ENCODE measurements at regions not wholly inside any gene's neighbourhood (a gene's known extent, or its start where the extent isn't known, plus 50 kb on each side); places are given as distances from the start of the nearest gene placed in this dataset.

GRCh38 chr6:100078509-100078908 lies 84.5 kb upstream of the MCHR2 start:
- TF ChIP-seq CTCF (conservative IDR thresholded peaks at IDR 0.05) (peak; percentile 70), ZFX (IDR thresholded peaks at IDR 0.05) (no peak)
